NCI-H2081 treated with DMSO at 0.1 percent for 48 hours (cell line): ENCODE measurements at regions not wholly inside any gene's neighbourhood (a gene's known extent, or its start where the extent isn't known, plus 50 kb on each side); places are given as distances from the start of the nearest gene placed in this dataset.
A peak's percentile ranks its signal among the peaks of the same experiment; 100 is the strongest.
"Not testable (repeated sequence)": the region's sequence is repeated elsewhere in the genome, so short reads cannot be mapped to it uniquely, and the experiment has no call there.

Experiments
- DNase-seq: peaks from one replicate; lab custom pipeline; 2025; lab: John Stamatoyannopoulos, UW

- DNase-seq = no peak
These were observed 117.1 kb upstream of the PODXL start for GRCh38 chr7:131673576-131673975.

GRCh38 chr7:131670406-131670805 is 114.0 kb upstream of the PODXL start:
- no peak for DNase-seq

GRCh38 chr7:131667699-131668098 is 111.3 kb upstream of the PODXL start:
- DNase-seq = no peak

- DNase-seq = no peak
These were observed 108.6 kb upstream of the PODXL start for GRCh38 chr7:131665021-131665420.

- DNase-seq = no peak
These were observed 108.1 kb upstream of the PODXL start for GRCh38 chr7:131664570-131664969.

- DNase-seq = not testable (repeated sequence)
These were observed 106.0 kb upstream of the PODXL start for GRCh38 chr7:131662301-131662873.

GRCh38 chr7:131657881-131658280 is 101.5 kb upstream of the PODXL start:
- no peak for DNase-seq

GRCh38 chr7:131656980-131657723 is 100.7 kb upstream of the PODXL start:
- DNase-seq = no peak

GRCh38 chr7:131655866-131656265 is 99.4 kb upstream of the PODXL start:
- DNase-seq = no peak

GRCh38 chr7:131655447-131655846 is 99.0 kb upstream of the PODXL start:
- DNase-seq = no peak

GRCh38 chr7:131654668-131655326 is 98.4 kb upstream of the PODXL start:
- peak; percentile 21 for DNase-seq

- no peak for DNase-seq
These were observed 97.8 kb upstream of the PODXL start for GRCh38 chr7:131654249-131654558.

GRCh38 chr7:131653418-131654248 is 97.2 kb upstream of the PODXL start:
- no peak for DNase-seq

GRCh38 chr7:131652934-131653333 is 96.5 kb upstream of the PODXL start:
- no peak for DNase-seq

GRCh38 chr7:131652194-131652593 is 95.8 kb upstream of the PODXL start:
- DNase-seq = no peak

- DNase-seq = no peak
These were observed 93.5 kb upstream of the PODXL start for GRCh38 chr7:131649879-131650278.

GRCh38 chr7:131649003-131649541 is 92.6 kb upstream of the PODXL start:
- DNase-seq = no peak

GRCh38 chr7:131648491-131648890 is 92.1 kb upstream of the PODXL start:
- DNase-seq = no peak

- no peak for DNase-seq
These were observed 89.8 kb upstream of the PODXL start for GRCh38 chr7:131646203-131646602.

GRCh38 chr7:131642429-131642828 is 86.0 kb upstream of the PODXL start:
- no peak for DNase-seq

- DNase-seq = no peak
These were observed 84.3 kb upstream of the PODXL start for GRCh38 chr7:131640686-131641085.
